ENCODE measurements at regions not wholly inside any gene's neighbourhood (a gene's known extent, or its start where the extent isn't known, plus 50 kb on each side); places are given as distances from the start of the nearest gene placed in this dataset.

DNA sequence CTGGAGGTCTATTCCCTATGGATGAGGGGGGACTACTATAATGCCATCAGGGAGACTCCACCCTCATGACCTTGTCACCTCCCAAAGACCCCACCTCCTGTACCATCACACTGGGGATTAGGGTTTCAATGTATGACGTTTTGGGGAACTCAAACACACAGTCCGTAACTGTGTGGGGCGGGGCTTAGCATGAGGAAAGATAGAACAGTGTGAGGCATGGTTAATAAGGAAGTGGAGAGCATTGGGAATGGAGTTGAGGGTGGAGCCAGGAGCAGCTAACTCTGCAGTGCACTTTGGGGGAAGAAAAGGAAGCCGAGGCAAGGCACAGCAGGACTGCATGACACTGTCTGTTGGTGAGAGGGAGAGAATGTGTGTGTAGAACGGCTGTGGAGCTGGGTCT lies 90.9 kb upstream of the AGBL1 start:
- no peak for TF ChIP-seq ZNF274 (IDR thresholded peaks at IDR 0.05; ENCODE audit: low read depth, low read length)
- no peak for TF ChIP-seq YY1 (IDR thresholded peaks at IDR 0.05; ENCODE audit: insufficient read depth, insufficient read length)
- TF ChIP-seq SUZ12 (IDR thresholded peaks at IDR 0.05; ENCODE audit: extremely low read depth, insufficient read depth, insufficient read length): no peak
